Spleen (tissue), 11 donors: ENCODE measurements at regions not wholly inside any gene's neighbourhood (a gene's known extent, or its start where the extent isn't known, plus 50 kb on each side); places are given as distances from the start of the nearest gene placed in this dataset.

ENCODE experiments used
- DNase-seq: peaks from one replicate; pipeline ENCODE4 v3.0.0-alpha.2; 2020
- H3K27ac ChIP-seq, 8 donors: fragments of 200-600 bp; sonication (generic) in 7 of 8; 1 replicate in 4 of 8; 2 replicates in 4 of 8; pipeline versions ENCODE4 v1.5.0 to v1.8.0; 2016 to 2021; ENCODE audit warnings: inconsistent platforms in 4 of 8, mild to moderate bottlenecking in 4 of 8, moderate library complexity in 1 of 8
- H3K27me3 ChIP-seq, 7 donors: fragments of 200-600 bp; sonication (generic) in 6 of 7; replicated peaks in 1 of 7; 1 replicate in 4 of 7; 2 replicates in 3 of 7; pipeline versions ENCODE4 v1.5.0 to v1.8.0; 2016 to 2021; ENCODE audit warnings: inconsistent platforms in 3 of 7, mild to moderate bottlenecking in 1 of 7
- H3K36me3 ChIP-seq, 6 donors: fragments of 200-600 bp; sonication (generic) in 5 of 6; 1 replicate in 4 of 6; 2 replicates in 2 of 6; pipeline versions ENCODE4 v1.5.0 to v1.8.0; 2016 to 2021; ENCODE audit warnings: inconsistent platforms in 2 of 6
- H3K4me1 ChIP-seq, 6 donors: fragments of 200-600 bp; sonication (generic) in 5 of 6; 1 replicate in 3 of 6; 2 replicates in 3 of 6; pipeline versions ENCODE4 v1.5.0 to v1.8.0; 2016 to 2021; ENCODE audit warnings: inconsistent platforms in 3 of 6
- H3K4me3 ChIP-seq, 8 donors: fragments of 200-600 bp; sonication (generic) in 7 of 8; 1 replicate in 4 of 8; 2 replicates in 4 of 8; pipeline versions ENCODE4 v1.5.0 to v1.8.0; 2016 to 2021; ENCODE audit warnings: inconsistent platforms in 4 of 8, mild to moderate bottlenecking in 4 of 8, moderate library complexity in 2 of 8
- H3K9me3 ChIP-seq, 8 donors: fragments of 200-600 bp; sonication (generic) in 7 of 8; 1 replicate in 4 of 8; 2 replicates in 4 of 8; pipeline versions ENCODE4 v1.5.0 to v1.8.0; 2016 to 2021; ENCODE audit warnings: inconsistent platforms in 4 of 8
- CTCF ChIP-seq, 11 experiments: fragments of 200-600 bp in 7 of 11; fragments of 450-650 bp in 4 of 11; sonication (generic) in 4 of 11; IDR thresholded peaks in 8 of 11; conservative IDR thresholded peaks in 3 of 11; 1 replicate in 7 of 11; 2 replicates in 4 of 11; pipeline versions ENCODE4 v1.4.0 to v1.8.0; 2016 to 2021; ENCODE audit warnings: antibody characterized with exemption in 11 of 11, inconsistent platforms in 4 of 11, mild to moderate bottlenecking in 1 of 11
- POLR2A ChIP-seq, 3 donors: fragments of 450-650 bp; IDR thresholded peaks; one replicate each; pipeline ENCODE4 v1.5.1; 2017; ENCODE audit warnings: antibody characterized with exemption in 3 of 3, mild to moderate bottlenecking in 1 of 3
- POLR2AphosphoS5 ChIP-seq, 3 donors: sonication (generic); formaldehyde crosslinking; IDR thresholded peaks; one replicate each; pipeline ENCODE4 v1.5.1; 2017; ENCODE audit warnings: antibody characterized with exemption in 3 of 3
- WGBS, 5 donors: extraction: QIAGEN DNeasy Blood & Tissue Kit in 3 of 5; methylation state at CpG; one replicate each; pipeline versions ENCODE4 v1.1.5 to v1.1.7; 2013 to 2018; 5-methylcytosine and 5-hydroxymethylcytosine counted together
- intact Hi-C: fragments of 100-400 bp; cut with DNase I; formaldehyde crosslinking; loops from one replicate; pipeline ENCODE4 v1.15.0; 2023; ENCODE audit warnings: low total_unique reads
- donor health status: healthy with polysubstance abuse.
- donor health status: DM: no; HTN: no; CAD: no; lungs with moderate emphysema.
- donor health status: DM: no; HTN: no; CAD: no.
- donor health status: Bipolar disorder and iron deficiency.
- donor health status: healthy.
- donor health status: DM: no; HTN: no; CAD: no.
- donor health status: DM: yes; HTN: yes; CAD: no.

GRCh38 chr21:25298512-25299491 lies 308.5 kb downstream of the MRPL39 start:
- peak overlapping the region in 4 of 8 donors; percentile 19 to 54 (median 37) for H3K27ac ChIP-seq
- peaks cover 0 to 6% (median 0%) of the 10 kb centered on the region in 8 donors for H3K9me3 ChIP-seq
- DNase-seq, result no peak
- peaks cover 0 to 28% (median 9%) of the 10 kb centered on the region in 6 donors for H3K4me1 ChIP-seq
- intact Hi-C loops, result no loop called here
- no peak overlapping the region for H3K4me3 ChIP-seq
- WGBS, 5 donors, result 41 to 62% (median 46%) methylated on average over 2 of the region's 2 CpGs
- H3K36me3 ChIP-seq, result no peaks in the 10 kb centered on the region
- no peaks in the 10 kb centered on the region for H3K27me3 ChIP-seq
- TF ChIP-seq POLR2A (IDR thresholded peaks at IDR 0.05) (no peak), CTCF (IDR thresholded peaks at IDR 0.05 in 8 of 11, conservative IDR thresholded peaks at IDR 0.05 in 3 of 11) (no peak), POLR2AphosphoS5 (IDR thresholded peaks at IDR 0.05) (no peak)

- Histone ChIP-seq H3K36me3 (no peaks in the 10 kb centered on the region), H3K9me3 (peaks cover 0 to 8% (median 0%) of the 10 kb centered on the region in 8 donors), H3K27ac (no peak overlapping the region), H3K4me1 (peaks cover 0 to 28% (median 9%) of the 10 kb centered on the region in 6 donors), H3K27me3 (no peaks in the 10 kb centered on the region), H3K4me3 (no peak overlapping the region)
- intact Hi-C loops, result no loop called here
- TF ChIP-seq POLR2A (IDR thresholded peaks at IDR 0.05) (no peak), CTCF (IDR thresholded peaks at IDR 0.05 in 8 of 11, conservative IDR thresholded peaks at IDR 0.05 in 3 of 11) (no peak), POLR2AphosphoS5 (IDR thresholded peaks at IDR 0.05) (no peak)
- DNase-seq, result no peak
- whole genome bisulfite sequencing, 5 donors, result 84 to 100% (median 90%) methylated on average over 1 of the region's 1 CpG
These were observed 310.2 kb downstream of the MRPL39 start for GRCh38 chr21:25297117-25297516.

- peak overlapping the region in 2 of 8 donors; percentile 5 to 11 for H3K27ac ChIP-seq
- H3K36me3 ChIP-seq, result no peaks in the 10 kb centered on the region
- 56 to 61% (median 58%) methylated on average over 5 of the region's 5 CpGs for WGBS, 5 donors
- H3K4me3 ChIP-seq, result no peak overlapping the region
- TF ChIP-seq CTCF (IDR thresholded peaks at IDR 0.05 in 8 of 11, conservative IDR thresholded peaks at IDR 0.05 in 3 of 11) (no peak), POLR2A (IDR thresholded peaks at IDR 0.05) (no peak), POLR2AphosphoS5 (IDR thresholded peaks at IDR 0.05) (no peak)
- peaks cover 0 to 28% (median 9%) of the 10 kb centered on the region in 6 donors for H3K4me1 ChIP-seq
- H3K9me3 ChIP-seq, result peaks cover 0 to 8% (median 0%) of the 10 kb centered on the region in 8 donors
- no peak for DNase-seq
- H3K27me3 ChIP-seq, result no peaks in the 10 kb centered on the region
- intact Hi-C loops, result no loop called here
These were observed 311.0 kb downstream of the MRPL39 start for GRCh38 chr21:25296252-25296651.

- intact Hi-C loops, result no loop called here
- H3K27me3 ChIP-seq, result no peaks in the 10 kb centered on the region
- no peak overlapping the region for H3K27ac ChIP-seq
- H3K36me3 ChIP-seq, result no peaks in the 10 kb centered on the region
- peaks cover 0 to 9% (median 0%) of the 10 kb centered on the region in 6 donors for H3K4me1 ChIP-seq
- DNase-seq, result no peak
- peaks cover 0 to 8% (median 0%) of the 10 kb centered on the region in 8 donors for H3K9me3 ChIP-seq
- no peak overlapping the region for H3K4me3 ChIP-seq
- WGBS, 5 donors, result 85 to 94% (median 93%) methylated on average over 6 of the region's 6 CpGs
- TF ChIP-seq POLR2AphosphoS5 (IDR thresholded peaks at IDR 0.05) (no peak), POLR2A (IDR thresholded peaks at IDR 0.05) (no peak), CTCF (IDR thresholded peaks at IDR 0.05 in 8 of 11, conservative IDR thresholded peaks at IDR 0.05 in 3 of 11) (no peak)
These were observed 314.9 kb downstream of the MRPL39 start for GRCh38 chr21:25292396-25292795.
